Smooth muscle cell (in vitro differentiated cells): ENCODE measurements at regions not wholly inside any gene's neighbourhood (a gene's known extent, or its start where the extent isn't known, plus 50 kb on each side); places are given as distances from the start of the nearest gene placed in this dataset.
A peak's percentile ranks its signal among the peaks of the same experiment; 100 is the strongest.

Experiments used
- DNase-seq: peaks from one replicate; lab custom pipeline; 2025; ENCODE audit not compliant: unreplicated experiment; lab: John Stamatoyannopoulos, UW
- H2AFZ ChIP-seq: fragments of 200-600 bp; sonication (generic); 2 replicates; pipeline ENCODE4 v1.6.0; 2016; ENCODE audit warnings: antibody characterized with exemption, low read depth, mild to moderate bottlenecking
- H3F3A ChIP-seq: fragments of 200-600 bp; sonication (generic); 2 replicates; pipeline ENCODE4 v1.6.0; 2017; ENCODE audit warnings: antibody characterized with exemption, low read depth
- H3K27ac ChIP-seq: fragments of 200-600 bp; sonication (generic); 2 replicates; pipeline ENCODE4 v1.5.1; 2016; ENCODE audit warnings: low read depth, mild to moderate bottlenecking
- H3K27me3 ChIP-seq: fragments of 200-600 bp; sonication (generic); 2 replicates; pipeline ENCODE4 v1.6.1; 2016; ENCODE audit warnings: low read depth, mild to moderate bottlenecking
- H3K36me3 ChIP-seq: fragments of 200-600 bp; sonication (generic); 2 replicates; pipeline ENCODE4 v1.5.1; 2016; ENCODE audit warnings: low read depth
- H3K4me1 ChIP-seq: fragments of 200-600 bp; sonication (generic); 2 replicates; pipeline ENCODE4 v1.5.1; 2016; ENCODE audit warnings: low read depth
- H3K4me2 ChIP-seq: fragments of 200-600 bp; sonication (generic); 2 replicates; pipeline ENCODE4 v1.6.0; 2016; ENCODE audit warnings: mild to moderate bottlenecking
- H3K4me3 ChIP-seq: fragments of 200-600 bp; sonication (generic); 2 replicates; pipeline ENCODE4 v1.5.1; 2016; ENCODE audit warnings: mild to moderate bottlenecking
- H3K79me2 ChIP-seq: fragments of 200-600 bp; sonication (generic); 2 replicates; pipeline ENCODE4 v1.6.0; 2016; ENCODE audit warnings: low read depth, mild to moderate bottlenecking
- H3K9ac ChIP-seq: fragments of 200-600 bp; sonication (generic); 2 replicates; pipeline ENCODE4 v1.6.0; 2016; ENCODE audit warnings: low read depth
- H3K9me3 ChIP-seq: fragments of 200-600 bp; sonication (generic); replicated peaks from 2 replicates; pipeline ENCODE4 v1.5.1; 2016; ENCODE audit warnings: low read depth
- H4K20me1 ChIP-seq: fragments of 200-600 bp; sonication (generic); 2 replicates; pipeline ENCODE4 v1.6.0; 2016; ENCODE audit warnings: low read depth
- CTCF ChIP-seq: fragments of 200-600 bp; sonication (generic); IDR thresholded peaks from 2 replicates; pipeline ENCODE4 v1.5.1; 2017; ENCODE audit warnings: borderline replicate concordance, mild to moderate bottlenecking, antibody characterized with exemption; ENCODE audit not compliant: insufficient read depth, poor library complexity, severe bottlenecking
- WGBS: methylation state at CpG from one replicate; pipeline ENCODE4 v1.1.7; 2016; ENCODE audit warnings: low lambda C conversion rate; 5-methylcytosine and 5-hydroxymethylcytosine counted together

DNA sequence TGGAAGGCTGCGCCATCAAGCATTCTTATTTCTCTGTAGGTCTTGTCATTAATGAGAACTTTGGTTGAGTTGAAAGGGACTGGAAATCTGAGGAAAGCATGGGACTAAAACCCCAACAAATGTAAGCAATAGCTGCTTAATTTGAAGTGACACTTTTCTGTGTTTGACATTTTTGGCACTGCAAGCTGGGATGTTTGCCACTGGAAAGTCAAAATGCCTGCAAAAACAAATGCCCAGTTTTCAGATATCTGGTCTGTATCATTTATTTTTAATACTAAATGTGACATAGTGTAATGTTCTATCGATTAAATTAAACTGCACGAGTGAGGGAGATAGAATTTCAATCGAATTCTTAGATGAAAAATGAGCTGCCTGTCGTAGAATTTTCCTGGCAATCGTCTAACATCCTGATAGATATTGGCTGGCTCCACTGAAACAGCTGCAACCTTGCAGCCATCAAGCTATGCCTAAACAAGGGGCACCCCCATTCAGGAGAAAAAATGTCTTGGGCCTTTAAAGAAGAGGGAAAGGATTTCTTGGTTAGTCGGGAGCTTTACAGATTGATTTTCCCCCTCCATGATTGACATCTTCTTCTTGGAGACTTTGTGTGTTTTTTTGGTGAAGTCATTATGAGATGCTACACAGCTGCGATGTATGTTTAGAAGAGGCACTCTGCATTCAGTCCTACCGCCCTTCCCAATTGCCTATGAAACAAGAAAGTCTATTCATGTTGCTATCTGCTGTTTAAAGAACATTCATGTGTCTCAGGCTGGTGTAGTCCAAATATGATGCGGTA lies 316.7 kb upstream of the TBL1XR1 start:
- no peaks in the 10 kb centered on the region for H3F3A ChIP-seq
- DNase-seq: no peak
- no peaks in the 10 kb centered on the region for H3K79me2 ChIP-seq
- H3K9me3 ChIP-seq: no peaks in the 10 kb centered on the region
- 92% methylated on average over 10 of the region's 10 CpGs for WGBS
- H3K9ac ChIP-seq: no peak overlapping the region
- no peaks in the 10 kb centered on the region for H4K20me1 ChIP-seq
- peak overlapping the region; percentile 44 for H2AFZ ChIP-seq
- H3K4me1 ChIP-seq: no peaks in the 10 kb centered on the region
- H3K4me3 ChIP-seq: no peak overlapping the region
- no peak overlapping the region for H3K27ac ChIP-seq
- TF ChIP-seq CTCF: no peak
- H3K27me3 ChIP-seq: no peaks in the 10 kb centered on the region
- H3K4me2 ChIP-seq: no peak overlapping the region
- H3K36me3 ChIP-seq: no peaks in the 10 kb centered on the region

DNA sequence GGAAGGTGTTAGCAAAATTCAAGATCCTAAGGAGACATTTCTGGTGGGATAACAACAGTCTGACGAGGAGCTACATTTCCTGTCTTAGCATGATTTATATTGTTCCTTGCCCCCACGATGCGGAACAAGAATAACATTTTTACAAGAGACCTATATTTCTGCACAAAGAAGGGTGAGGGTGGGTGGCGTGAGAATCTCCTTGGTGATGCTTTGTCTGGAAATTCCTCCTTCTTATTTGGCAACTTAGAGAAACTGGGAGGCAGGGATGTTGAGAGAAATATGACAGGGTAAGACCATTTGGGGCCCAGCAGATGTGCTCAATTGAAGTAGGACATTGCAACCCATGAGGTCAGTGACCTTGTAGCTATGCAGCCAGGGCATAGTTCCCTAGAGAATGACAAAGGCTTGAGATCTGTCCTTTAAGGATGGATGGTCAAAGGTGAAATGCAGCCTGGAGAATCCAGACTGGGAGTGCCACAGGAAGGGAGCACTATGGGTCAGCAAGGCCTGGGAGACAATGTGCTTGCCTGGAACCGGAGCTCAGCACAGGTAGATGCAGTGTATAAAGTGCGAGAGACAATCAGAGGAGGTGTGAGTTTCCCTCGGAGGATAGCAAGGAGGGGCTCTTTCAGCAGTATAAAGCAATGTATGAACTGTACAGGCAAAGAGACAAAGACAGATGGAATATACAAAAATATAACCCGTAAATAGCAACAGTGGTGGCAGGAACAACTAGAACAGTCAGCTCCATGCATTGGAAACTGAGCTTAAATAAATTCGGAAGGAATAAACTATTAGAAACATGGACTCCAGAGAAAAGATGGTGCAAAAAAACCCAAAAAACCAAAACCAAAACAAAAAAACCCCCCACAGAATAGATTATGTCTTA lies 317.6 kb upstream of the TBL1XR1 start:
- Histone ChIP-seq H3K4me2 (no peak overlapping the region), H3K9ac (no peak overlapping the region), H3F3A (no peaks in the 10 kb centered on the region), H3K36me3 (no peaks in the 10 kb centered on the region), H4K20me1 (no peaks in the 10 kb centered on the region), H2AFZ (no peak overlapping the region), H3K27me3 (no peaks in the 10 kb centered on the region), H3K9me3 (no peaks in the 10 kb centered on the region), H3K4me3 (no peak overlapping the region), H3K4me1 (no peaks in the 10 kb centered on the region), H3K79me2 (no peaks in the 10 kb centered on the region), H3K27ac (no peak overlapping the region)
- TF ChIP-seq CTCF: no peak
- WGBS: 92% methylated on average over 9 of the region's 9 CpGs
- DNase-seq: no peak

DNA sequence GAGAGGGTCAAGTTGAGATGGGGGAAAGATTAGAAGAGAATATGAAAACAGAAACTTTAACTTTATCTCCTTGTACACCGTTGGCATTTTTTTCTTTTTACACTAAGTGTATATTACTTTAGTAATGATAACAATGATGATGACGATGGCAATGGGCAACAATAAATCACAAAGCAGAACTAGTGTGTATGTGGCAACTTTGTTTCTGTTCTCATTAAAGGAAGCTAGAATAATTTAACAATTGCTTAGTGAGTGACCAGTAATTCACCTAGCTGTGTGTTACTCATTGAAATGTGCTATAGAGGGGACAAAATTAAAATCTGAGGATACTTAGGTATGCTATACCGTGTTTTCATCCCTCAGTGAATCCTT lies 318.5 kb upstream of the TBL1XR1 start:
- DNase-seq: no peak
- H3K9ac ChIP-seq: no peak overlapping the region
- no peak overlapping the region for H3K27ac ChIP-seq
- H3K4me1 ChIP-seq: no peaks in the 10 kb centered on the region
- H3K9me3 ChIP-seq: no peaks in the 10 kb centered on the region
- H3K4me3 ChIP-seq: no peak overlapping the region
- H3K4me2 ChIP-seq: no peak overlapping the region
- H2AFZ ChIP-seq: no peak overlapping the region
- no peak for TF ChIP-seq CTCF
- no peaks in the 10 kb centered on the region for H3K27me3 ChIP-seq
- H3K79me2 ChIP-seq: no peaks in the 10 kb centered on the region
- WGBS: 84% methylated on average over 3 of the region's 3 CpGs
- H3K36me3 ChIP-seq: no peaks in the 10 kb centered on the region
- H3F3A ChIP-seq: no peaks in the 10 kb centered on the region
- no peaks in the 10 kb centered on the region for H4K20me1 ChIP-seq
